ENCODE measurements at regions not wholly inside any gene's neighbourhood (a gene's known extent, or its start where the extent isn't known, plus 50 kb on each side); places are given as distances from the start of the nearest gene placed in this dataset.

GRCh38 chr12:43103866-43104265 is 448.1 kb downstream of the ADAMTS20 start:
- no peak overlapping the region for H3K9ac ChIP-seq (ENCODE audit: low read depth in 1 of 2, low read length in 2 of 2)
- no peaks in the 10 kb centered on the region for H3K9me3 ChIP-seq (ENCODE audit: control insufficient read depth in 4 of 4, low read length in 3 of 4)
- no peaks in the 10 kb centered on the region for H3K4me1 ChIP-seq (ENCODE audit: control insufficient read depth in 4 of 4, insufficient read depth in 4 of 4, low read length in 3 of 4)
- no peak overlapping the region for H3K27ac ChIP-seq (ENCODE audit: low read depth in 1 of 2, low read length in 2 of 2)
- 84% methylated on average over 1 of the region's 1 CpG for whole genome bisulfite sequencing
- TF ChIP-seq ATF3 (IDR thresholded peaks at IDR 0.05) (no peak), REST (IDR thresholded peaks at IDR 0.05) (no peak), SP1 (IDR thresholded peaks at IDR 0.05) (no peak), MAX (IDR thresholded peaks at IDR 0.05) (no peak), TAF1 (conservative IDR thresholded peaks at IDR 0.05) (no peak), GABPA (IDR thresholded peaks at IDR 0.05 in 1 of 2, conservative IDR thresholded peaks at IDR 0.05 in 1 of 2) (no peak), RAD21 (IDR thresholded peaks at IDR 0.05) (no peak), ZBTB33 (IDR thresholded peaks at IDR 0.05) (no peak), RXRA (IDR thresholded peaks at IDR 0.05) (no peak), FOXA1 (IDR thresholded peaks at IDR 0.05) (no peak), HNF4G (IDR thresholded peaks at IDR 0.05) (no peak), FOXA2 (IDR thresholded peaks at IDR 0.05) (no peak), EGR1 (IDR thresholded peaks at IDR 0.05; ENCODE audit: low read depth in 2 of 2) (no peak)
- TF ChIP-seq, protein P1, sequence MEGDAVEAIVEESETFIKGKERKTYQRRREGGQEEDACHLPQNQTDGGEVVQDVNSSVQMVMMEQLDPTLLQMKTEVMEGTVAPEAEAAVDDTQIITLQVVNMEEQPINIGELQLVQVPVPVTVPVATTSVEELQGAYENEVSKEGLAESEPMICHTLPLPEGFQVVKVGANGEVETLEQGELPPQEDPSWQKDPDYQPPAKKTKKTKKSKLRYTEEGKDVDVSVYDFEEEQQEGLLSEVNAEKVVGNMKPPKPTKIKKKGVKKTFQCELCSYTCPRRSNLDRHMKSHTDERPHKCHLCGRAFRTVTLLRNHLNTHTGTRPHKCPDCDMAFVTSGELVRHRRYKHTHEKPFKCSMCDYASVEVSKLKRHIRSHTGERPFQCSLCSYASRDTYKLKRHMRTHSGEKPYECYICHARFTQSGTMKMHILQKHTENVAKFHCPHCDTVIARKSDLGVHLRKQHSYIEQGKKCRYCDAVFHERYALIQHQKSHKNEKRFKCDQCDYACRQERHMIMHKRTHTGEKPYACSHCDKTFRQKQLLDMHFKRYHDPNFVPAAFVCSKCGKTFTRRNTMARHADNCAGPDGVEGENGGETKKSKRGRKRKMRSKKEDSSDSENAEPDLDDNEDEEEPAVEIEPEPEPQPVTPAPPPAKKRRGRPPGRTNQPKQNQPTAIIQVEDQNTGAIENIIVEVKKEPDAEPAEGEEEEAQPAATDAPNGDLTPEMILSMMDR (IDR thresholded peaks at IDR 0.05; ENCODE audit: low read depth, low read length, missing input control): no peak
- no peak overlapping the region for H3K4me3 ChIP-seq (ENCODE audit: low read depth in 1 of 3, low read length in 3 of 3)
- H3K36me3 ChIP-seq (ENCODE audit: control insufficient read depth in 4 of 4, insufficient read depth in 3 of 4, low read depth in 1 of 4, low read length in 3 of 4): no peaks in the 10 kb centered on the region
- no peaks in the 10 kb centered on the region for H3K27me3 ChIP-seq (ENCODE audit: control insufficient read depth in 4 of 4, insufficient read depth in 4 of 4, low read length in 3 of 4)
- DNase-seq (ENCODE audit: low spot score): no peak

DNA sequence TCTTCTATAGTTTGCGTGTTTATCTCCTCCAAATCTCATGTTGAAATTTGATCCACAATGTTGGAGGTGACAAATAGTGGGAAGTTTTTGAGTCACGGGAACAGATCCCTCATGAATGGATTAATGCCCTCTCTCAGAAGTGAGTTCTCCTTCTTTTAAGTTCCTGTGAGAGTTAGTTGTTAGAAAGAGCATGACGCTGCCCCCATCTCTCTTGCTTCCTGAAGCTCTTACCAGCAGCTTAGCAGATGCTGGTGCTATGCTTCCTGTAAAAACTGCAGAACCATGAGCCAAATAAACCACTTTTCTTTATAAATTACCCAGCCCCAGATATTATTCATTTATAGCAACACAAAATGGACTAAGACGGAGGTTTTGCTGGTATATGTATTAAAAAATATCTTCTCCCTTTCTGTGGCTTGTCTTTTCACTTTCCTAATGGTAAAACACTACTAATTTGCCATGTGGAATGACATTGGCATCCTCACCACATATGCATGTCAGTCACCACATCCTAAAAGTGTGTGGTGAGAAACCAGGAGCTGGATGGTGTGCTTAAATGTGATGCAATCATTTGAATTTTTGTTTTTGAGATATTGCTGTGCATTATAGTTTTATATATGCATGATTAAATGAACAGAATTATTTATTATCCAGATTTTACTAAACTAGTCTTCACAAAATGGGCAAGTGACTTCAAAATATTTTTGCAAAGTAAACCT is 449.3 kb downstream of the ADAMTS20 start:
- no peaks in the 10 kb centered on the region for H3K9me3 ChIP-seq (ENCODE audit: control insufficient read depth in 4 of 4, low read length in 3 of 4)
- no peak for DNase-seq (ENCODE audit: low spot score)
- H3K9ac ChIP-seq (ENCODE audit: low read depth in 1 of 2, low read length in 2 of 2): no peak overlapping the region
- no peaks in the 10 kb centered on the region for H3K4me1 ChIP-seq (ENCODE audit: control insufficient read depth in 4 of 4, insufficient read depth in 4 of 4, low read length in 3 of 4)
- TF ChIP-seq SP1 (IDR thresholded peaks at IDR 0.05): no peak
- no peak for TF ChIP-seq RAD21 (IDR thresholded peaks at IDR 0.05)
- TF ChIP-seq FOXA1 (IDR thresholded peaks at IDR 0.05): no peak
- TF ChIP-seq GABPA (IDR thresholded peaks at IDR 0.05 in 1 of 2, conservative IDR thresholded peaks at IDR 0.05 in 1 of 2): no peak
- no peaks in the 10 kb centered on the region for H3K27me3 ChIP-seq (ENCODE audit: control insufficient read depth in 4 of 4, insufficient read depth in 4 of 4, low read length in 3 of 4)
- WGBS: 45% methylated on average over 4 of the region's 4 CpGs
- no peaks in the 10 kb centered on the region for H3K36me3 ChIP-seq (ENCODE audit: control insufficient read depth in 4 of 4, insufficient read depth in 3 of 4, low read depth in 1 of 4, low read length in 3 of 4)
- H3K4me3 ChIP-seq (ENCODE audit: low read depth in 1 of 3, low read length in 3 of 3): no peak overlapping the region
- no peak overlapping the region for H3K27ac ChIP-seq (ENCODE audit: low read depth in 1 of 2, low read length in 2 of 2)

Data from liver (tissue), 8 donors.